Suprapubic skin (tissue), 4 donors: ENCODE measurements at regions not wholly inside any gene's neighbourhood (a gene's known extent, or its start where the extent isn't known, plus 50 kb on each side); places are given as distances from the start of the nearest gene placed in this dataset.

Experiments used
- CTCF ChIP-seq, 2 donors: fragments of 200-600 bp in 1 of 2; fragments of 450-650 bp in 1 of 2; sonication (generic) in 1 of 2; IDR thresholded peaks; one replicate each; pipeline ENCODE4 v1.5.1; 2016 to 2019; ENCODE audit warnings: antibody characterized with exemption in 2 of 2, mild to moderate bottlenecking in 1 of 2, moderate library complexity in 1 of 2
- EP300 ChIP-seq: sonication (generic); formaldehyde crosslinking; IDR thresholded peaks from one replicate; pipeline ENCODE4 v1.6.1; 2017; ENCODE audit warnings: antibody characterized with exemption
- POLR2A ChIP-seq, 2 donors: fragments of 450-650 bp; IDR thresholded peaks; one replicate each; pipeline ENCODE4 v1.6.1; 2017; ENCODE audit warnings: antibody characterized with exemption in 2 of 2, mild to moderate bottlenecking in 2 of 2, moderate library complexity in 2 of 2
- POLR2AphosphoS5 ChIP-seq, 3 donors: sonication (generic); formaldehyde crosslinking; IDR thresholded peaks; one replicate each; pipeline ENCODE4 v1.6.1; 2017; ENCODE audit warnings: antibody characterized with exemption in 3 of 3

DNA sequence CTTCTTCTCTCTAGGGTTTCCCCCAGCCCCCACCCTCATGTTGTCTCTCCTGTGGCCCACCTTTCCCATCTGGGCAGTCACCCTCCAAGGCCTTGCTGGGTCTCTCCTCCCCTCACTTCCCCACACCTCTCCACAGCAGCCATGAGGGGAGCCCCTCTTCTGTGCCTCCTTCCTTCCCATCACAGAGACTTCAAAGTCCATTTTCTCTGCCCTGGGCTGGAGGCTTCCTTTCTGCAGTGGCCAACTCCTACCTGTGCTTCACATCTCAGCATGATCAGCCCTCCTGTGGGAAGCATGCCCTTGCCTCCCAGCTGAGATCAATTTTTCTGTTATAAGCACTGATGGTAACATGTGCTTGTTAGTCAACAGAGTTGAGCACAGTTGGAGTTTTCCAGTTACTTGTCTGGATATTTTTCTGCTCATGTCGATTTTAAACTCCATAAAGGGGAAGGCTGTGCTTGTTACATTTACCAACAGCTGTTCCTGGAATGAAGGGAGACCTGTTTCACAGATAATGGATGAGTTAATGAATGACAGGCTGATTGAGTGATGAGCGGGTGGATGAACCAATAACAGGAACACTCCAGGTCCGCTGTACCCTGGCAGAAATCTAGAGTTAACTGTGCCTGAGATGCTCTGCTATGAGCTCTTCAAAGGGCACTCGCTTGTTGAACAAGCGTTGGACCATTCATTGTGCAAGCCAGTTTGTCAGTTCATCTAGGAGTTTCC is 71.4 kb upstream of the PRSS58 start:
- no peak for TF ChIP-seq CTCF (IDR thresholded peaks at IDR 0.05)
- TF ChIP-seq EP300 = no peak
- TF ChIP-seq POLR2AphosphoS5 (IDR thresholded peaks at IDR 0.05) = no peak
- no peak for TF ChIP-seq POLR2A (IDR thresholded peaks at IDR 0.05)
